Stimulated activated CD4-positive, alpha-beta T cell treated with anti-CD3 and anti-CD28 coated beads, Interleukin-15, amount 100 ng/mL, for 48 hours (primary cell): ENCODE measurements at regions not wholly inside any gene's neighbourhood (a gene's known extent, or its start where the extent isn't known, plus 50 kb on each side); places are given as distances from the start of the nearest gene placed in this dataset.
"Not testable (repeated sequence)": the region's sequence is repeated elsewhere in the genome, so short reads cannot be mapped to it uniquely, and the experiment has no call there.

Experiments
- DNase-seq, 2 donors: peaks; one replicate each; pipeline ENCODE4 v3.0.0-alpha.2; 2020; ENCODE audit warnings: low read depth in 2 of 2

DNA sequence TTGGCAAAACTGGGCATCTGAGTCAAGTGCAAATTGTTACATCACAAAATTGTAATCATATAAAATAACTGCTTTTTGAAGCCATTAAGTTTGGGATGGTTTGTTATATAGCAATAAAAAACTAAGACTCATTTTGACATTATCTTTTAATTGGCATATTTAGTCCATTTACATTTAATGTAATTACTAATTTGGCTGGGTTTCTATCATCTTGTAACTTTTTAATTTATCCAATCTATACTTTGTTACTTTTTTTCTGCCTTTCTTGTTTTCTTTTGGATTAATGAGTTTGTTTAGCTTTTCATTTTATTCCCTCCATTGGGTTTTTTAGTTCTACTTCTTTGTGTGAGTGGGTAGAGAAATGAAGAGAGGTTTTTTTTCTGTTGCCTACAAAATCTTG, 76.3 kb downstream of the DRAM2 start:
- no peak for DNase-seq

DNA sequence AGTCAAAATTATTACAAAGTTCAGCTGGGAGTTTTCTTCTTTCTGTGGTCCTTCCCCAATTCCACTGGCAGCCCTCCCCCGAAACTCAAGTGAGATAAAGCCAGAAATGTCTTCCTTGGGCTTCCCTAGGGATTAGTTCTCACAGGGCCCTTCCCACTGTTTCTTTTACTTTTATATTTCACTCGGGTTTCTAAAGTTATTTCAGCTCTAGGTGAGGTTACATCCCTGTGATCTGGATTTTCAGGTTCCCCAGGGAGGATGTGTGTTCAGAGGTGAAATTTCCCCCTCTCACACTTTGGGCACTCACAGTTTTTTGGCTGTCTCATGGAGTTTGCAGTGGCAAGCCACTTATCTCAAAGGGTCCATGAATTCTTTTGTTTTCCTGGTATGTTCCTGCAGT, 77.3 kb downstream of the DRAM2 start:
- no peak for DNase-seq

DNA sequence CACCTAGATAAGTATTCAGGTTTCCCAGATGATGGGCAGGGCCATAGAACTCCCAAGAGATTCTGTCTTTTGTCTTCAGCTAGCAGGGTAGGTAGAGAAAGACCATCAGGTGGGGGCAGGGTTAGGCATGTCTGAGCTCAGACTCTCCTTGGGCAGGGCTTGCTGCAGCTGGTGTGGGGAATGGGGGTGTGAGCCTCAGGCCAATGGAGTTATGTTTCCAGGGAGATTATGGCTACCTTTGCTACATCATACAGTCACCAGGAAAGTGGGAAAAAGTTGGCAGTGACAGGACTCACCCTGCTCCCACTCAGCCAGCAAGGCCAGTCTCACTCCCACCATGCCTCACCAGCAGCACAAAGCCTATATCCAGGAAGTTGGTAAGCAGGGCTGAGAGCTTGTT, 77.8 kb downstream of the DRAM2 start:
- DNase-seq, result no peak

DNA sequence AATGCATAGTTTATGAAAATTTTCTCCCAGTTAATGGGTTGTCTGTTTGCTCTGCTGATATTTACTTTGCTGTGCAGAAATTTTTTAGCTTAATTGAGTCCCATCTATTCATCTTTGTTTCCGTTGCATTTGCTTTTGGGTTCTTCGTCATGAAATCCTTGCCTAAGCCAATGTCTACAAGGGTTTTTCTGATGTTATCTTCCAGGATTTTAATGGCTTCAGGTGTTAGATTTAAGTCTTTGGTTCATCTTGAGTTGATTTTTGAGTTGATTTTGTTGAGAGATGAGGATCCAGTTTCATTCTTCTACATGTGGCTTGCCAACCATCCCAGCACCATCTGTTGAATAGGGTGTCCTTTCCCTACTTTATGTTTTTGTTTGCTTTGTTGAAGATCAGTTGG, 85.2 kb downstream of the DRAM2 start:
- no peak for DNase-seq

DNA sequence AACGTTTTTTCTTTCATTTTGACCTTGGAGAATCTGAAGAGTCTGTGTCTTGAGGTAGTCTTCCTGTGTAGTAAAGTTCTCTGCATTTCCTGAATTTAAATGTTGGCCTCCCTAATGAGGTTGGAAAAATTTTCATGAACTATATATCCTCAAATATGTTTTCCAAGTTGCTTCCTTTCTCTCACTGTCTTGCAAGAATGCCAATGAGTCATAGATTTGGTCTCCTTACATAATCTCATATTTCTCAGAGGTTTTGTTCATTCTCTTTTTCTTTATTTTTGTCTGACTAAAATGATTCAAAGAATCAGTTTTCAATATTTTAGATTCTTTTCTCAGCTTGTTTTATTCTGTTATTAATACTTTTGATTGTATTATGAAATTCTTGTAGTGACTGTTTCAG, 87.6 kb downstream of the DRAM2 start:
- DNase-seq, result no peak

DNA sequence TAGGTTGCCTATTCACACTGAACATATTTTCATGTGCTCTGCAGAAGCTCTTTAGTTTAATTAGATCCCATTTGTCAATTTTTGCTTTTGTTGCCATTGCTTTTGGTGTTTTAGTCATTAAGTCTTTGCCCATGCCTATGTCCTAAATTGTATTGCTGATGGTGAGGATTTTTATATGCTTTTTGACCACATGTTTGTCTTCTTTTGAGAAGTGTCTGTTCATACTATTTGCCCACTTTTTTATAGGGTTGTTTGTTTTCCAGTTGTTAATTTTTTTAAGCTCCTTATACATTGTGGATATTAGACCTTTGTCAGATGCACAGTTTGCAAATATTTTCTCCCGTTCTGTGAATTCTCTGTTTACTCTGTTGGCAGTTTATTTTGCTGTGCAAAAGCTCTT, 84.5 kb upstream of the LRIF1 start:
- DNase-seq, result not testable (repeated sequence)

DNA sequence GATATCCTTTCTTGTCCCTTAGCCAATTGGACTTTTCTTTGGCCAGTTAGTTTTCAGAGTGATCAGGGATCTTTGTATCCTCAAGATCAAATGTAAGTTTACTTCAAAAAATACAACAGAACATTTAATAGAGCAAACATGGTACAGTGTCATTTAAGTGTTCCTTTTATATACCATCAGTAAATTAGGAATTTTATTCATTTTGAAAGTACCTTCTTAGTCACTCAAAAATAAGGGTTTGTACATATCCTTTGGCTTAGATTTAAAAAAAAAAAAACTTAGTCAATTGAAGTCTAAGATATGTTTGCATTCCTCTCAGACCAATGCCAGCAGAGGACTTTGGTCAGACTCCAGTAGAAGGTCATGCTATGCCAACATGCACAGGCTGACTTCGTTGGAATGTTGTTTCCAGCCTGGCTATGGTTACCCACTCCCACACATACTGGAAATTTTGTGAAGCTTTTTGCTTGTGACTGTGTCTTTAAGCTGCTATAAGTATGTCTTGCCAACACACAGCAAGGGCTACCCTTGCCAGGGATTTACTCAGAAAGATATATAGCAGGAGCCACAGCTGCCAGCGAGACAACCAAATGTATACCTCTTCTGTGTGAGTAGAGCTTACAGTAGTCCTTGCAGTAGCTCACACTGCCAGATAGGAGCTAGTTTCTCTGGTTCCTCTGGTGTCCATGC, 81.5 kb upstream of the LRIF1 start:
- DNase-seq, result no peak

DNA sequence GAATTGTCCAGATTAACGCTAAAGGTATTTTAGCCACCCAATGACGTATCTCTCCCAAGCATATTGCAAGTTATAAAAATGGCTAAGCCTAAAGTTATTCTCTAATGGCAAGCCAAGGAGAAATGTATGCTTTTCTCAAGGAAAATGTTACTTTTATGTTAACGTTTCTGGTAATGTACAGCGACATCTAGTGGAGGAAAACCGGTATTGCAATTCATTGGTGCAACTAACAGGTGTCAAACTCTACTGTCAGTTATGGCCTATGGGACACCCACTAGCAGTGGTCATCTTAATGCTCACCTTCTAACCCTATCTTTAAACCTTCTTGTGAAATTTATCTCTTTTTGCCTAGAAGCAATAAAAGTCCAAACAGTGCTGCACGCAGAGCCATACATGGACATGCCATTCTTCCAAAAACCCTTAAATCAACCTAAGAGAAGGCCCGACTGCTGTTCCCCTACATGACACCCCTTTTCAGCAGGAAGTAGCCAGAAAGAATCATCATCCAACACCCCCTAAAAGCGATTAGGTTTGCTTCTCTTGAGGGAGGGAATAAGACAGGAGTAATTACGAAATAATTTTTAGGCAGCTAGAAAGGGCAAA, 68.7 kb upstream of the LRIF1 start:
- DNase-seq, result peak in 1 of 2 donors; percentile 20

DNA sequence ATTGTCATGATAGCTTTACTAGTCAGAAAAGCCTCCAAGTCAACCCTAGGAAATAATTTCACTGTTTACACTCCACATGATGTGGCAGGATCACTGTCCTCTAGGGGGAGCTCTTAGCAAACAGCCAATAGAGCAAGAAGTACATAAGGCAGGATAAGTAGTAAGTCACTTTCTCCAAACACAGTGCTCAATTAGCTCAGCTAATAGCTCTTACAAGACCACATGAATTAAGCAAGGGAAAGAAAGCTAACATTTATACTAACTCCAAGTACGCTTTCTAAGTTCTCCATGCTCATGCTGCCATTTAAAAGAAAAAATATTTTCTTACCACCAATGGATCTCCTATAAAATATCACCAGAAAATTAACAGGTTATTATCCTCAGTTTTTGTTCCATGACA, 66.9 kb upstream of the LRIF1 start:
- DNase-seq, result peak in 1 of 2 donors; percentile 36

DNA sequence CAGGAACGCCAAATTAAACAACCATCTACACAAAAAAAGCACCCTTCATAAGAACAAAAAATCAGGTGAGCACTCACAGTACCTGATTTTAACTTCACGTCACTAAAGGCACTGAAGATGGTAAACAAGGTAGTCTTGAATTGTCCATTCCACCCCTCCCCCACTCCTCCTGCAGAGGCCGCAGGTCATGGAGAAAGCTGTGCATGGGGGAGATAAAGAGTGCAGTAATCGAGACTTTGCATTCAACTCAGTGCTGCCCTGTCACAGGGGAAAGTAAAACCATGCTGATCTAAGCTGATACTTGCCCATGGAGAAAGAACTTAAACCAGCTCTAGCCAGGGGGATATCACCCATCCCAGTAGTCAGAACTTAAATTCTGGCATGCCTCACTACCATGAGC, 61.4 kb upstream of the LRIF1 start:
- DNase-seq, result no peak

DNA sequence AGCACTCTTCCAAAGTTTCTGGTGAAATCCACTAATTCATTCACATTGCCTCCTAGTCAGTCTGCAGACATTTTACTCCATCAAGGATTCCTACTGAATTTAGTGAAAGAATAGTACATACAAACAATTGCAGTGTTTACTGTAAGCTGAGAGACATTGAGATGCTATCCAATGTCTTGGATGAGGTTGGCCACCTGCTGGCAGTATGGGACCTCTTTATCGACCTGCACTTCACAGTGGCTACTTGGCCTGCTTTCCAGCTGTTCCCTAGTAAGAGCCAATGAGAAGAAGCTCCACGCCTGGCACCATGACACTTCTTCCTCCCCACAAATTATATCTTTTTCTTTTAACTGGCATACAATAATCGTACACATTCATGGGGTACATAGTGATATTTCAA, 51.5 kb upstream of the LRIF1 start:
- DNase-seq, result no peak
